ENCODE measurements at regions not wholly inside any gene's neighbourhood (a gene's known extent, or its start where the extent isn't known, plus 50 kb on each side); places are given as distances from the start of the nearest gene placed in this dataset.
"Not testable (repeated sequence)": the region's sequence is repeated elsewhere in the genome, so short reads cannot be mapped to it uniquely, and the experiment has no call there.

DNA sequence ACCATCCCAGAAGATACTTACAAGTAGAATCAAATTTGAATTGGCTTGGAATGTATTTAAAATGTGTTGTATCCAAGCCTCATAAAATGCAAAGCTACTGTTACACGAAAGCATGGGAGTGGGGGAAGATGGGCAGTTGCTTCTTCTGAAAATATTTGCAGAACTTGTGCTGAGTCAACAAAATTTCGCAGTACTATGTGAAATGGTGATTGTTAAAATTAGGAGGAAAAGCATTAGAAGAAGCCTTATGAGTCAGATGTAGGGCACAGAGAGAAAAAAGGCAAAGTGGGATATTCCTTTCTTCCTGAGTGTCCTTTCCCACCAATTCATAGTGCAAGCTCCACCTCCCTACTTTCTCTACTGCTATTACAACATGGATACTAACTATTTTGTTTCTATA is 332.7 kb downstream of the PRDM5 start:
- WGBS = 86% methylated on average over 2 of the region's 2 CpGs
- Histone ChIP-seq H3K27ac (ENCODE audit: low read depth in 1 of 2, low read length in 1 of 2) (no peak overlapping the region), H3K36me3 (ENCODE audit: control insufficient read depth in 2 of 2, insufficient read depth in 2 of 2, low read length in 1 of 2) (no peaks in the 10 kb centered on the region), H3K9me3 (ENCODE audit: control insufficient read depth in 2 of 2, insufficient read depth in 1 of 2, low read length in 1 of 2) (no peaks in the 10 kb centered on the region), H3K4me1 (ENCODE audit: control insufficient read depth in 2 of 2, insufficient read depth in 2 of 2, low read length in 2 of 2) (no peaks in the 10 kb centered on the region), H3K4me3 (ENCODE audit: low read length in 2 of 2) (no peak overlapping the region), H3K27me3 (ENCODE audit: control insufficient read depth in 2 of 2, insufficient read depth in 1 of 2, low read length in 1 of 2) (no peaks in the 10 kb centered on the region)
- no peak for DNase-seq (ENCODE audit: low read depth in 6 of 9, low spot score in 9 of 9)

DNA sequence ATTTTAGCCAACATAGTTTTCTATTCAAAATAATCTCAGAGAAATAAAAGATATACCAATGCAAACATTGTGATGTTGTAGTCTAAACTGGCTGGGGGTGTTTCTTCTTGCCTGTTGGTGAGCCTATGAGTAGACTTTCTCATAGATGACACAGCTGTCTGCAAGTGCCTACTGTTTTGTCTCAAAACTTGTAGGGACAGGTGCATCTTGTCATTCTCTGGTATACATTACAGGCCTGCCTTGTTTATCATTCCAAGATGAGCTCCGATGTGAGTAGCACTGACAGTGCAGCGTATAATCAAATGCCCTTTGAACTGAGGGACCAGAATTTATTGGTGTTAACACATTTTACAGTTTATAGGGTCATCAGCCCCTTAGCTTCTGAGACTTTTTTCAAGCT is 353.8 kb downstream of the PRDM5 start:
- Histone ChIP-seq H3K27ac (ENCODE audit: low read depth in 1 of 2, low read length in 1 of 2) (no peak overlapping the region), H3K4me3 (ENCODE audit: low read length in 2 of 2) (no peak overlapping the region), H3K4me1 (ENCODE audit: control insufficient read depth in 2 of 2, insufficient read depth in 2 of 2, low read length in 2 of 2) (no peaks in the 10 kb centered on the region), H3K9me3 (ENCODE audit: control insufficient read depth in 2 of 2, insufficient read depth in 1 of 2, low read length in 1 of 2) (peaks cover 0 to 3% of the 10 kb centered on the region in 2 donors), H3K36me3 (ENCODE audit: control insufficient read depth in 2 of 2, insufficient read depth in 2 of 2, low read length in 1 of 2) (no peaks in the 10 kb centered on the region), H3K27me3 (ENCODE audit: control insufficient read depth in 2 of 2, insufficient read depth in 1 of 2, low read length in 1 of 2) (no peaks in the 10 kb centered on the region)
- WGBS = 60% methylated on average over 2 of the region's 2 CpGs
- DNase-seq (ENCODE audit: low read depth in 6 of 9, low spot score in 9 of 9) = no peak

DNA sequence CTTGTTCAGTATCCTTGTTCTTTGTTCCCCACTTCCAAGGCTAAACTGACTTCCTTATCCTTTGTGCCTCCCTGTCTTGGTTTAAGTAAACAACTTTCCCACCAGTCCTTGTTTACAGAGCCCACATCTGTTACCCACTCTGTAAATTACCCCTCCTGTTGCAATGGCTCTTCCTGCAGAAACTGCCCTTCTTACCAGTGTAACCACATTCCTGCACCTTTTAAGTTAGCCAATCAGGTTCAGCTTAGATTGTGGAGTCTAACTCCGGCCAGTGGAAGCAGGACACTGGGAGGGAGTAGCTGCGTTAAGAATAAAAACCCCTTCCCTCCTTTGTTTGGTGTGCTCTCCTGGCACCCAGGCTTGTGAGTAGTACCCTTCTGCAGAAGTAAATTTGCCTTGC is 360.9 kb downstream of the PRDM5 start:
- Histone ChIP-seq H3K27me3 (ENCODE audit: control insufficient read depth in 2 of 2, insufficient read depth in 1 of 2, low read length in 1 of 2) (no peaks in the 10 kb centered on the region), H3K9me3 (ENCODE audit: control insufficient read depth in 2 of 2, insufficient read depth in 1 of 2, low read length in 1 of 2) (no peaks in the 10 kb centered on the region), H3K36me3 (ENCODE audit: control insufficient read depth in 2 of 2, insufficient read depth in 2 of 2, low read length in 1 of 2) (no peaks in the 10 kb centered on the region), H3K27ac (ENCODE audit: low read depth in 1 of 2, low read length in 1 of 2) (no peak overlapping the region), H3K4me1 (ENCODE audit: control insufficient read depth in 2 of 2, insufficient read depth in 2 of 2, low read length in 2 of 2) (no peaks in the 10 kb centered on the region), H3K4me3 (ENCODE audit: low read length in 2 of 2) (no peak overlapping the region)
- 95% methylated on average over 2 of the region's 2 CpGs for WGBS
- DNase-seq (ENCODE audit: low read depth in 6 of 9, low spot score in 9 of 9) = no peak

DNA sequence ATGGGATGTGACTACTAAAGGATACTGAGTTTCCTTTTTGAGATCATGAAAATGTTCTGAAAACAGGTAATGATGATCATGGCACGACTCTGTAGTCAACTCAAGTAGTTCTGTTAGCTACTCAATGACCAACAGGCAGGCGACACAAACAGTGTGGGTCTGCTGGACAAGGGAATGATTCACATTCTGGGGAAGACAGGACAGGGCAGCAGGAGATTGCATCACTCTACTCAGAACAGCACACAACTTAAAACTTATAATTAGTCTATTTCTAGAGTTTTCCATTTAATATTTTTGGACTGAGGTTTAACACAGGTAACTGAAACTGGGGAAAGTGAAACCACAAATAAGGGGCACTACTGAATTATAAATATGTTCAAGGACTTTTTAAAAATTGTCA is 365.2 kb downstream of the PRDM5 start:
- Histone ChIP-seq H3K4me1 (ENCODE audit: control insufficient read depth in 2 of 2, insufficient read depth in 2 of 2, low read length in 2 of 2) (no peaks in the 10 kb centered on the region), H3K4me3 (ENCODE audit: low read length in 2 of 2) (no peak overlapping the region), H3K9me3 (ENCODE audit: control insufficient read depth in 2 of 2, insufficient read depth in 1 of 2, low read length in 1 of 2) (no peaks in the 10 kb centered on the region), H3K27ac (ENCODE audit: low read depth in 1 of 2, low read length in 1 of 2) (no peak overlapping the region), H3K36me3 (ENCODE audit: control insufficient read depth in 2 of 2, insufficient read depth in 2 of 2, low read length in 1 of 2) (no peaks in the 10 kb centered on the region), H3K27me3 (ENCODE audit: control insufficient read depth in 2 of 2, insufficient read depth in 1 of 2, low read length in 1 of 2) (no peaks in the 10 kb centered on the region)
- no peak for DNase-seq (ENCODE audit: low read depth in 6 of 9, low spot score in 9 of 9)
- WGBS = 90% methylated on average over 2 of the region's 2 CpGs

DNA sequence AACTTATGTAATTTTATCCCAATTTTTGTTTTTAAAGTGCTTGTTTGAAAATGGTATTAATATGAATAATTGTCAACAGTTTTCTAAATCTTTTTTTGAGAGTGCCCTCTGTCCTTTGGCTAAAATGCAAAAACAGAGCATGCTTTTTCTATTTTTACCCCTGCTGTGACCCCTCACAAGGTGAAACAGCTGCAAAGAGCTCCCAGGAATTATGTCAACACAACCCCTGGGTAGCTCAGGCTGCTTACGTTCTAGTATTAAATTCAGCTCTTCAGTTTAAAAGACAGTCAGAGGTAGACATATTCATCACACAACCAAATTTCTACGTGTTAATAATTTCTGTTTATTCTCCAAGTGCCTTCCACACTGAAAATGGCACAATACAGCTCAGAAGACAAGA is 367.5 kb downstream of the PRDM5 start:
- Histone ChIP-seq H3K4me1 (ENCODE audit: control insufficient read depth in 2 of 2, insufficient read depth in 2 of 2, low read length in 2 of 2) (no peaks in the 10 kb centered on the region), H3K9me3 (ENCODE audit: control insufficient read depth in 2 of 2, insufficient read depth in 1 of 2, low read length in 1 of 2) (peaks cover 0 to 4% of the 10 kb centered on the region in 2 donors), H3K36me3 (ENCODE audit: control insufficient read depth in 2 of 2, insufficient read depth in 2 of 2, low read length in 1 of 2) (no peaks in the 10 kb centered on the region), H3K27me3 (ENCODE audit: control insufficient read depth in 2 of 2, insufficient read depth in 1 of 2, low read length in 1 of 2) (no peaks in the 10 kb centered on the region), H3K4me3 (ENCODE audit: low read length in 2 of 2) (no peak overlapping the region), H3K27ac (ENCODE audit: low read depth in 1 of 2, low read length in 1 of 2) (no peak overlapping the region)
- WGBS = 87% methylated on average over 2 of the region's 2 CpGs
- DNase-seq (ENCODE audit: low read depth in 6 of 9, low spot score in 9 of 9) = no peak

DNA sequence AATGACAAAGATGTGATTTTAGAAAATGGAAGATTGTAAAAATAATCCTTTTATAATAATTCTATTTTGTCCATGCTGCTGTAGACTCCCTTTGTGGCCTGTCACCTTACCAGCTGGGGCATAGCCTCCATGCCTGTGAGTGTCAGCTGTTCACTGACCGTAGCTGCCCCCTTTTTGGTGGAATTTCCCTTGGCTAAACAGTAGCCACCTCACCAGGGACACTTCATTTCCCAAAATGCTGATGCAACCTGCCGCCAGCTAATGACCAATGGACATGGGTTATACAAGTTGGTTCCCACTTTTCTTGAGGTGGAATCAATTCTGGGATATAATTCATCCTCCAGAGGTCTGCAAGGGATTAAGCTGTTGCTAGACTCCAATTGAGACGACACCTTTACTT is 368.4 kb downstream of the PRDM5 start:
- Histone ChIP-seq H3K27ac (ENCODE audit: low read depth in 1 of 2, low read length in 1 of 2) (no peak overlapping the region), H3K4me3 (ENCODE audit: low read length in 2 of 2) (no peak overlapping the region), H3K27me3 (ENCODE audit: control insufficient read depth in 2 of 2, insufficient read depth in 1 of 2, low read length in 1 of 2) (no peaks in the 10 kb centered on the region), H3K4me1 (ENCODE audit: control insufficient read depth in 2 of 2, insufficient read depth in 2 of 2, low read length in 2 of 2) (no peaks in the 10 kb centered on the region), H3K36me3 (ENCODE audit: control insufficient read depth in 2 of 2, insufficient read depth in 2 of 2, low read length in 1 of 2) (no peaks in the 10 kb centered on the region), H3K9me3 (ENCODE audit: control insufficient read depth in 2 of 2, insufficient read depth in 1 of 2, low read length in 1 of 2) (peaks cover 0 to 4% of the 10 kb centered on the region in 2 donors)
- WGBS = 84% methylated on average over 3 of the region's 3 CpGs
- DNase-seq (ENCODE audit: low read depth in 6 of 9, low spot score in 9 of 9) = no peak

DNA sequence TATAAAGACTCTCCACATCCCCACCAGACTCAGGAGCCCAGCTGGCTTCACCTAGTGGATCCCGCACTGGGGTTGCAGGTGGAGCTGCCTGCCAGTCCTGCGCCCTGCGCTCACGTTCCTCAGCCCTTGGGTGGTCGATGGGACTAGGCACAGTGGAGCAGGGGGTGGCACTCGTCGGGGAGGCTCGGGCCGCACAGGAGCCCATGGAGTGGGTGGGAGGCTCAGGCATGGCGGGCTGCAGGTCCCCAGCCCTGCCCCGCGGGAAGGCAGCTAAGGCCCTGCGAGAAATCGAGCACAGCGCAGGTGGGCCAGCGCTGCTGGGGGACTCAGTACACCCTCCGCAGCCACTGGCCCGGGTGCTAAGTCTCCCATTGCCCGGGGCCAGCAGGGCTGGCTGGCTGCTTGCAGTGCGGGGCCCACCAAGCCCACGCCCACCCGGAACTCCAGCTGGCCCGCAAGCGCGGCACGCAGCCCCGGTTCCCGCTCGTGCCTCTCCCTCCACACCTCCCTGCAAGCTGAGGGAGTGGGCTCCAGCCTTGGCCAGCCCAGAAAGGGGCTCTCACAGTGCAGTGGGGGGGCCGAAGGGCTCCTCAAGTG is 371.8 kb downstream of the PRDM5 start:
- not testable (repeated sequence) for H3K4me3 ChIP-seq (ENCODE audit: low read length in 2 of 2); DNase-seq (ENCODE audit: low read depth in 6 of 9, low spot score in 9 of 9); H3K36me3 ChIP-seq (ENCODE audit: control insufficient read depth in 2 of 2, insufficient read depth in 2 of 2, low read length in 1 of 2); H3K27ac ChIP-seq (ENCODE audit: low read depth in 1 of 2, low read length in 1 of 2); H3K4me1 ChIP-seq (ENCODE audit: control insufficient read depth in 2 of 2, insufficient read depth in 2 of 2, low read length in 2 of 2); H3K27me3 ChIP-seq (ENCODE audit: control insufficient read depth in 2 of 2, insufficient read depth in 1 of 2, low read length in 1 of 2); H3K9me3 ChIP-seq (ENCODE audit: control insufficient read depth in 2 of 2, insufficient read depth in 1 of 2, low read length in 1 of 2)
- 93% methylated on average over 30 of the region's 30 CpGs for WGBS

DNA sequence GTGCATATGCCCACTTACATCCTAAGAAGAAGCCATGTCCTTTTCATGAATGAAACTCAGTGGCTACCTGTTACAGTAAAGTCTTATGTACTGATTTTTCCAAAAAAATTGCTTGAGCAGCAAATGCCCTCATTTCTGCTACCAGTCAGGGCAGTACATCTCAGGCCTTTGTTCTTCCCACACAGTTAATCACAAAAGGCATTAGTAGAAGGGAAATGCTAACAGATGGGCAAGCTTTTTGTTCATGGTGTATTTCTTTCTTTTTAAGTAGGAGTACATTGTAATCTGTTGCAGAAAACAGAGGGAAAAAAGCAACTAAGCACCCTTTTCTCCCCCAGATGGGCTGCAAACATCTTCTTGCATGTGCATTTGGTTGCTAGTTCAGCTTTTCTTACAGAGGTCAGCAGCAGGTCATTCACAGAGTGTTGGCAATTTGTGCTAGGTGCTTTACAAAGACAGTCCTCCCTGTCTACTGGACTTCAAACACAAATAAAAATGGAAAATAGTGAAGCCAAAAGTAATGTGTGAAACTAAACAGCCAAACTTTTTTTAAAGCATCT is 373.4 kb downstream of the PRDM5 start:
- H3K4me1 ChIP-seq (ENCODE audit: control insufficient read depth in 2 of 2, insufficient read depth in 2 of 2, low read length in 2 of 2) = no peaks in the 10 kb centered on the region
- no peak overlapping the region for H3K4me3 ChIP-seq (ENCODE audit: low read length in 2 of 2)
- no peak overlapping the region for H3K27ac ChIP-seq (ENCODE audit: low read depth in 1 of 2, low read length in 1 of 2)
- no peak for DNase-seq (ENCODE audit: low read depth in 6 of 9, low spot score in 9 of 9)
- no peaks in the 10 kb centered on the region for H3K36me3 ChIP-seq (ENCODE audit: control insufficient read depth in 2 of 2, insufficient read depth in 2 of 2, low read length in 1 of 2)
- no peaks in the 10 kb centered on the region for H3K27me3 ChIP-seq (ENCODE audit: control insufficient read depth in 2 of 2, insufficient read depth in 1 of 2, low read length in 1 of 2)
- H3K9me3 ChIP-seq (ENCODE audit: control insufficient read depth in 2 of 2, insufficient read depth in 1 of 2, low read length in 1 of 2) = peaks cover 0 to 4% of the 10 kb centered on the region in 2 donors

DNA sequence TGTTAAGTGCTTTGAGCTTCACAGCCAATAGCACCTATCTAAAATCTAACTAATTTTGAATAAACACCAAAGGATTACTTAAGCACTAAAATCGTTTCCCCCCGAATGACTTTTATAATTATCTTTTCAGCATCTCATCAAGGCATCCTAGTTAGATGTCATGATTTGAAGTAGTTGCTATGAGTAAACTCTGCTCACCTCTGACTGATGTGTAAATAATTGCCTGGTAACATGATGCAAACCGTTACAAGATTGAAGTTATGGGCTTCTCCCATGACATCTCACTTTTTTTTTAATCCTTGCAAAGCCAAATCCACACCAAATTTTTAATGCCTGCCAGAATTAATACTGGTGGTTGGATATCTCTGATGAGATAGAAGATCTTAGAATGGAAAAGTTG is 377.1 kb downstream of the PRDM5 start:
- no peaks in the 10 kb centered on the region for H3K27me3 ChIP-seq (ENCODE audit: control insufficient read depth in 2 of 2, insufficient read depth in 1 of 2, low read length in 1 of 2)
- no peak for DNase-seq (ENCODE audit: low read depth in 6 of 9, low spot score in 9 of 9)
- 93% methylated on average over 3 of the region's 3 CpGs for WGBS
- H3K4me1 ChIP-seq (ENCODE audit: control insufficient read depth in 2 of 2, insufficient read depth in 2 of 2, low read length in 2 of 2) = no peaks in the 10 kb centered on the region
- no peak overlapping the region for H3K27ac ChIP-seq (ENCODE audit: low read depth in 1 of 2, low read length in 1 of 2)
- no peak overlapping the region for H3K4me3 ChIP-seq (ENCODE audit: low read length in 2 of 2)
- H3K36me3 ChIP-seq (ENCODE audit: control insufficient read depth in 2 of 2, insufficient read depth in 2 of 2, low read length in 1 of 2) = no peaks in the 10 kb centered on the region
- H3K9me3 ChIP-seq (ENCODE audit: control insufficient read depth in 2 of 2, insufficient read depth in 1 of 2, low read length in 1 of 2) = no peaks in the 10 kb centered on the region
